AG10803 (cell line): ENCODE measurements at regions not wholly inside any gene's neighbourhood (a gene's known extent, or its start where the extent isn't known, plus 50 kb on each side); places are given as distances from the start of the nearest gene placed in this dataset.

Source experiments
- DNase-seq: peaks from one replicate; pipeline ENCODE4 v3.0.0; 2010; ENCODE audit warnings: low read depth
- H3K4me3 ChIP-seq: 2 replicates; pipeline ENCODE4 v1.5.1; 2011; ENCODE audit warnings: mild to moderate bottlenecking, low read length, control low read depth
- CTCF ChIP-seq: conservative IDR thresholded peaks from 2 replicates; pipeline ENCODE4 v1.5.1; 2011; ENCODE audit warnings: mild to moderate bottlenecking, low read length, control low read depth, inconsistent platforms

- H3K4me3 ChIP-seq, result no peak overlapping the region
- DNase-seq, result no peak
- TF ChIP-seq CTCF, result no peak
Measured at GRCh38 chr5:165286692-165287091, 1781.3 kb downstream of the MAT2B start.

- no peak overlapping the region for H3K4me3 ChIP-seq
- no peak for DNase-seq
- no peak for TF ChIP-seq CTCF
Measured at GRCh38 chr5:165290535-165290934, 1785.1 kb downstream of the MAT2B start.

GRCh38 chr5:165296401-165297130 is 1791.1 kb downstream of the MAT2B start:
- TF ChIP-seq CTCF, result no peak
- no peak for DNase-seq
- no peak overlapping the region for H3K4me3 ChIP-seq

DNA sequence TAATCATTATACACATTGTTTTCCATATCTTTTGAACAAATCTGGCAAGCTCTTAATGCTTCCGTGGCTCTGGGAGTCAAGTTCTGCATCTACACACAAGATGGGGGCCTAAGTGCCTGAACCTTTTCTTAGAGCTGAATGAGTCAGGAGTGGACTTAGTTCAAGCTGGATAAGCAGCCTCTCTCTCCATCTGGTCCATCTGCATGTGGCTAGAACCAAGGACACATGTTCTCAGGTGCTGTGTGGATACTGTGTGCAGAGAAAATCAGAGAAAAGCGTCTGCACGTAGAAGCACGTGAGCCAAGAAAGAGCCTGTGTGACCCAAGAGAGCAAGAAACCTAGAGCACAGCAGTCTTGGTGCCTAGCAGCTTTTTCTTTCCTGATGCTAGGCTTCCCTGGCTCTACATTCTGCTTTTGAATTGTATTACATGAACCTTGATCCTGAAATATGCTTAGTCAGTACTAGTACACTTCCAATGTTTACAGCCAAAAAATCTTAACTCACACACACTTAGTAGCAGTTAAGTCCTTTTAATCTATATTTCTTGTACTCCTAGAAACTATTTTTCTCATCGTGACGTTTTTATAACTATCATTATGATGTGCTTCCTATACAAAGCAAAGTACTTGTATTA is 1798.9 kb downstream of the MAT2B start:
- no peak overlapping the region for H3K4me3 ChIP-seq
- no peak for TF ChIP-seq CTCF
- DNase-seq, result no peak

DNA sequence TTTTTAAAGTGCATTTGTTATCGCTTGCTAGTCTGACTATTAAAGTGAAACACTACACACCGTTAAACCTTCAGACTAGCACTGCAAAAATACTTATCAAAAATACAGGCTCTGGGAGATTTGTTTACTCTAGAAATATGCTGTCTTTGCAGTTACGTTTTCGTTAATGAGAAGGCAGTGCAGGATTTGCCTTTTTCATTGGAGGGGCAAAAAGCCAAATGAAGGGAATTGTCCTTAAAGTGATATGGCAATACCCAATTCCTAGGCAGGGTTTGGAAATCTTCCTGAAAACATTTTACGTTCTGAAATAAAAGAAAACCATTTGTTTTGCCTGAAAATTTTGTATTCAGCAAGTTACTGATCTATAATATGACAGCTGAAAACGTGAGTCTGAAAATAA is 1800.2 kb downstream of the MAT2B start:
- TF ChIP-seq CTCF, result no peak

DNA sequence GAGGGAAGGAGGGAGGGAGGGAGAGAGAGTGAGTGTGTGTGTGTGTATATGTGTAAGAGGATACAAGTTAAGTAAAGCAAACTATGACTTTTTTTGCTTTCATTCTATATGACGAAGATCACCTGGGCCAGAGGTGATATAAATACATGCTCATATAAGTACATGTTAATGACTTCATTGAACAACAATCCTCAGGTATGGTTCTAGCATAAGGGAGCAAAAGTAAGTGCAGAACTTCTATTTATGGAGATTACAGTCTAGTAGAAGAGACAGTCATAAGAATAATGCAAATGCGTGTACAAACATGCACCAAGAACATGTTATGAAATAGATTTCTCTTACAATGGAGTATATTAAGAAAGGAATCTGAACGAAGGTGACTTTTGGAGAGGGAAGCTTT is 1804.0 kb downstream of the MAT2B start:
- TF ChIP-seq CTCF, result no peak
- H3K4me3 ChIP-seq, result no peak overlapping the region
- no peak for DNase-seq

More for the DNA sequence above, 1800.2 kb downstream of the MAT2B start:
- H3K4me3 ChIP-seq, result no peak overlapping the region
- no peak for DNase-seq

- no peak for TF ChIP-seq CTCF
- DNase-seq, result no peak
- no peak overlapping the region for H3K4me3 ChIP-seq
Measured at GRCh38 chr5:165310031-165310430, 1804.6 kb downstream of the MAT2B start.
